ENCODE measurements at regions not wholly inside any gene's neighbourhood (a gene's known extent, or its start where the extent isn't known, plus 50 kb on each side); places are given as distances from the start of the nearest gene placed in this dataset.

GRCh38 chr17:34156401-34156740 lies 98.7 kb upstream of the CCL2 start:
- no peak overlapping the region for H3K4me3 ChIP-seq
- peaks cover 0 to 9% (median 0%) of the 10 kb centered on the region in 5 donors for H3K4me1 ChIP-seq (ENCODE audit: control insufficient read depth in 5 of 5, insufficient read depth in 5 of 5, low read length in 5 of 5)
- no peak overlapping the region for H3K9ac ChIP-seq (ENCODE audit: insufficient read depth in 1 of 2, low read length in 2 of 2)
- H3K9me3 ChIP-seq (ENCODE audit: control insufficient read depth in 4 of 4, insufficient read depth in 3 of 4, low read length in 3 of 4) = peaks cover 0 to 2% (median 0%) of the 10 kb centered on the region in 4 donors
- no peak overlapping the region for H3K27ac ChIP-seq (ENCODE audit: low read depth in 1 of 2, low read length in 1 of 2)
- ATAC-seq (ENCODE audit: insufficient read depth, low FRiP score) (no peak), DNase-seq (no peak)
- 44 to 49% methylated on average over 16 of the region's 16 CpGs for WGBS, 2 donors
- H3K27me3 ChIP-seq (ENCODE audit: control insufficient read depth in 3 of 3, insufficient read depth in 3 of 3, low read length in 2 of 3) = peaks cover 4 to 73% (median 56%) of the 10 kb centered on the region in 3 donors
- H3K36me3 ChIP-seq (ENCODE audit: control insufficient read depth in 4 of 4, insufficient read depth in 4 of 4, low read length in 4 of 4) = no peaks in the 10 kb centered on the region
- TF ChIP-seq CTCF (IDR thresholded peaks at IDR 0.05; ENCODE audit: control extremely low read depth, extremely low read depth) = no peak

DNA sequence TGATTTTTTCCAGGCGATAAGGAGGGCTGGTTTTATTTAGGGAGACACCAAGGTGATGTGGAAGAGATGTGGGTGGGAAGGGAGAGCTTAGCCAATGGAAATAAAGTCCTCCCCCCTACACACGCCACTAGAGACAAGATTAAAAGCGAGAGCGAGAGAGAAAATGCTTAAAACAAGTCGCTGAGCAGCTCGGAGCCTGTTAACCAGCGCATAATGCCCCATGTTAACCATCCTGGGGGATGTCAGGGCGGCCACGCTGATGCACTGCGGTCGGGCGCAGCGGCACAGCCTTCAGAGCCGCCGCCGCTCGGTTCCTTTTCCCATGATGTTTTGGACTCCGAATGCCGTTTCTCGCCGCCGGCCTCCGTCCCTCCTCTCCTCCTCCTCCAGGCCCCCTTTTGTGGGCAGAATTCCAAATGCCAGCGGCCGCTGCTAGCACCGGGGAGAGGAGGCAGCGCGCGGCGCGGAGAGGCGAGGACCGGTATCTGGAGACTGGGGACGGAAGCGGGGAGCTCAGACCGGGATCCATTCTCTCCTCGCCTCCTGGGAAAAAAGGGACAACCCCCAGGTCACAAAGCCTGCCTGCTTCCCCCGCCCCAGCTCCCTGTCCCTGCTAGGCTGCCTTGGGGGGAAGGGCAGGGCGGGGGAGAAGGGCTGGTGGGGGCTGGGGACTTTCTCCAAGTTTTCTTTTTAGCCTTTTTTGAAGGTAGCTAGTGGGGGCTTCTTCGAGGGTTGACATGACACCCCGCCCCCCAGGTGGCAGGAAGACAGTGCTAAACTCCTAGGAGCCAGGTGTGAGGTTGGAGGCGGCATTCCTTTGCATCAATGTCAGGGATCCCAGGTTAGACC lies 98.1 kb upstream of the CCL2 start:
- peaks cover 4 to 73% (median 58%) of the 10 kb centered on the region in 3 donors for H3K27me3 ChIP-seq (ENCODE audit: control insufficient read depth in 3 of 3, insufficient read depth in 3 of 3, low read length in 2 of 3)
- no peak overlapping the region for H3K9ac ChIP-seq (ENCODE audit: insufficient read depth in 1 of 2, low read length in 2 of 2)
- no peaks in the 10 kb centered on the region for H3K36me3 ChIP-seq (ENCODE audit: control insufficient read depth in 4 of 4, insufficient read depth in 4 of 4, low read length in 4 of 4)
- H3K4me1 ChIP-seq (ENCODE audit: control insufficient read depth in 5 of 5, insufficient read depth in 5 of 5, low read length in 5 of 5) = peaks cover 0 to 9% (median 0%) of the 10 kb centered on the region in 5 donors
- H3K9me3 ChIP-seq (ENCODE audit: control insufficient read depth in 4 of 4, insufficient read depth in 3 of 4, low read length in 3 of 4) = peaks cover 0 to 2% (median 0%) of the 10 kb centered on the region in 4 donors
- 4% methylated on average over 38 to 42 of the region's 42 CpGs for WGBS, 2 donors
- no peak overlapping the region for H3K4me3 ChIP-seq
- no peak for TF ChIP-seq CTCF (IDR thresholded peaks at IDR 0.05; ENCODE audit: control extremely low read depth, extremely low read depth)
- ATAC-seq (ENCODE audit: insufficient read depth, low FRiP score) (no peak), DNase-seq (peak; percentile 46 to 59 (median 57))
- no peak overlapping the region for H3K27ac ChIP-seq (ENCODE audit: low read depth in 1 of 2, low read length in 1 of 2)

DNA sequence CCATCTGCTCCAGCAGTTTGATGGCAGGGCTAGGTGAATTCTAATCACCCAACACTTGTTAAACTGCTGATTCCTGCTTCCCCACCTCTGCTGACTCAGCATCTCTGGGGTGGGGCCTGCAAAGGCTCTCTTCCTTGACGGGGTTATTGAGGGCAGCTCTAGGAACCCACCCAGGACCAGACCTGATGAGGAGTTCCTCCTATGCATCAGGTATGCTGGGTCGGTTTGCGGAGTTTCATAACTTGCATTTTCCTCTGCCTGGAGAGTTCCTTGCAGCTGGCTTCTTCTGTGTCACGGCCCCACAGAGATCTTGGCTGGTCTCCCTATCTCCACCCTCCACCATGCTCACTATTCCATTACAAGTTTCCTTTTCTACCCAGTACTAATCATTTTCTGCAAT lies 93.4 kb upstream of the CCL2 start:
- Histone ChIP-seq H3K27ac (ENCODE audit: low read depth in 1 of 2, low read length in 1 of 2) (no peak overlapping the region), H3K27me3 (ENCODE audit: control insufficient read depth in 3 of 3, insufficient read depth in 3 of 3, low read length in 2 of 3) (peaks cover 0 to 53% (median 42%) of the 10 kb centered on the region in 3 donors), H3K36me3 (ENCODE audit: control insufficient read depth in 4 of 4, insufficient read depth in 4 of 4, low read length in 4 of 4) (no peaks in the 10 kb centered on the region), H3K4me1 (ENCODE audit: control insufficient read depth in 5 of 5, insufficient read depth in 5 of 5, low read length in 5 of 5) (peaks cover 0 to 3% (median 0%) of the 10 kb centered on the region in 5 donors), H3K4me3 (no peak overlapping the region), H3K9me3 (ENCODE audit: control insufficient read depth in 4 of 4, insufficient read depth in 3 of 4, low read length in 3 of 4) (peaks cover 0 to 4% (median 0%) of the 10 kb centered on the region in 4 donors), H3K9ac (ENCODE audit: insufficient read depth in 1 of 2, low read length in 2 of 2) (no peak overlapping the region)
- DNase-seq (peak in 1 of 3 donors; percentile 33), ATAC-seq (ENCODE audit: insufficient read depth, low FRiP score) (no peak)
- 27 to 51% methylated on average over 4 of the region's 4 CpGs for WGBS, 2 donors
- no peak for TF ChIP-seq CTCF (IDR thresholded peaks at IDR 0.05; ENCODE audit: control extremely low read depth, extremely low read depth)

Measured in lung (tissue), 11 donors.